Astrocyte (in vitro differentiated cells and primary cell): ENCODE measurements at regions not wholly inside any gene's neighbourhood (a gene's known extent, or its start where the extent isn't known, plus 50 kb on each side); places are given as distances from the start of the nearest gene placed in this dataset.

ENCODE experiments used
- DNase-seq: peaks from one replicate; pipeline ENCODE4 v3.0.0-alpha.2; 2010; ENCODE audit warnings: low read depth
- FAIRE-seq: peaks from 2 replicates; lab custom pipeline; 2011; peaks lifted over from hg19 to GRCh38; lab: Jason Lieb, UNC
- H2AFZ ChIP-seq: 2 replicates; pipeline ENCODE4 v1.6.0; 2012; ENCODE audit warnings: low read depth, low read length, inconsistent platforms
- H3K27ac ChIP-seq: 2 replicates; pipeline ENCODE4 v1.5.1; 2011; ENCODE audit warnings: low read depth, low read length, inconsistent platforms
- H3K27me3 ChIP-seq: 2 replicates; pipeline ENCODE4 v1.6.0; 2011; ENCODE audit warnings: low read length, inconsistent platforms; ENCODE audit not compliant: insufficient read depth
- H3K36me3 ChIP-seq: 2 replicates; pipeline ENCODE4 v1.5.1; 2011; ENCODE audit warnings: low read length, inconsistent platforms; ENCODE audit not compliant: insufficient read depth
- H3K4me1 ChIP-seq: 2 replicates; pipeline ENCODE4 v1.5.1; 2011; ENCODE audit warnings: low read length, inconsistent platforms; ENCODE audit not compliant: insufficient read depth
- H3K4me2 ChIP-seq: 2 replicates; pipeline ENCODE4 v1.6.0; 2012; ENCODE audit warnings: low read length, inconsistent platforms
- H3K4me3 ChIP-seq: 2 replicates; pipeline ENCODE4 v1.5.1; 2011; ENCODE audit warnings: low read depth, mild to moderate bottlenecking, low read length, inconsistent platforms; ENCODE audit not compliant: insufficient read depth
- H3K79me2 ChIP-seq: 2 replicates; pipeline ENCODE4 v1.6.0; 2012; ENCODE audit warnings: mild to moderate bottlenecking, low read length, inconsistent platforms; ENCODE audit not compliant: insufficient read depth
- H3K9ac ChIP-seq: 2 replicates; pipeline ENCODE4 v1.6.0; 2012; ENCODE audit warnings: mild to moderate bottlenecking, low read length, inconsistent platforms
- H3K9me3 ChIP-seq: 2 replicates; pipeline ENCODE4 v1.5.1; 2012; ENCODE audit warnings: low read depth, mild to moderate bottlenecking, low read length, inconsistent platforms; ENCODE audit not compliant: insufficient read depth
- H4K20me1 ChIP-seq: 2 replicates; pipeline ENCODE4 v1.6.0; 2012; ENCODE audit warnings: low read length, inconsistent platforms; ENCODE audit not compliant: insufficient read depth
- H3K27ac Mint-ChIP-seq: one replicate; pipeline ENCODE4 v1.8.0; 2021; ENCODE audit warnings: mild to moderate bottlenecking, mixed read lengths; ENCODE audit not compliant: unreplicated experiment
- H3K27me3 Mint-ChIP-seq: one replicate; pipeline ENCODE4 v1.8.0; 2021; ENCODE audit warnings: low read depth, mixed read lengths; ENCODE audit not compliant: unreplicated experiment
- H3K36me3 Mint-ChIP-seq: one replicate; pipeline ENCODE4 v1.8.0; 2021; ENCODE audit warnings: low read depth, mixed read lengths; ENCODE audit not compliant: unreplicated experiment
- H3K4me1 Mint-ChIP-seq: one replicate; pipeline ENCODE4 v1.8.0; 2021; ENCODE audit warnings: low read depth, mixed read lengths; ENCODE audit not compliant: unreplicated experiment
- H3K4me3 Mint-ChIP-seq: one replicate; pipeline ENCODE4 v1.8.0; 2021; ENCODE audit warnings: mild to moderate bottlenecking, moderate library complexity, mixed read lengths; ENCODE audit not compliant: unreplicated experiment
- H3K9me3 Mint-ChIP-seq: one replicate; pipeline ENCODE4 v1.8.0; 2021; ENCODE audit warnings: mild to moderate bottlenecking, mixed read lengths; ENCODE audit not compliant: unreplicated experiment
- CTCF ChIP-seq: IDR thresholded peaks from 2 replicates; pipeline ENCODE4 v1.5.1; 2011; ENCODE audit warnings: low read depth, mild to moderate bottlenecking, inconsistent platforms, low read length, moderate library complexity; ENCODE audit not compliant: insufficient read depth
- EZH2 ChIP-seq: IDR thresholded peaks from 2 replicates; pipeline ENCODE4 v1.6.1; 2012; ENCODE audit warnings: mild to moderate bottlenecking, low read length, inconsistent platforms; ENCODE audit not compliant: insufficient read depth

- no peaks in the 10 kb centered on the region for H3K4me1 ChIP-seq
- H3K36me3 Mint-ChIP-seq, result no peaks in the 10 kb centered on the region
- no peak overlapping the region for H3K4me3 ChIP-seq
- no peak for DNase-seq
- H3K9me3 ChIP-seq, result no peaks in the 10 kb centered on the region
- H3K4me3 Mint-ChIP-seq, result no peak overlapping the region
- TF ChIP-seq EZH2 (no peak), CTCF (no peak)
- no peak overlapping the region for H3K27ac Mint-ChIP-seq
- no peaks in the 10 kb centered on the region for H3K27me3 Mint-ChIP-seq
- no peak overlapping the region for H3K4me2 ChIP-seq
- no peaks in the 10 kb centered on the region for H3K27me3 ChIP-seq
- no peak for FAIRE-seq
- no peaks in the 10 kb centered on the region for H3K36me3 ChIP-seq
- no peaks in the 10 kb centered on the region for H4K20me1 ChIP-seq
- H3K79me2 ChIP-seq, result no peaks in the 10 kb centered on the region
- no peak overlapping the region for H3K27ac ChIP-seq
- no peak overlapping the region for H2AFZ ChIP-seq
- no peaks in the 10 kb centered on the region for H3K4me1 Mint-ChIP-seq
- no peak overlapping the region for H3K9ac ChIP-seq
- H3K9me3 Mint-ChIP-seq, result no peaks in the 10 kb centered on the region
Observed at GRCh38 chr1:195113471-195113870, 1494.8 kb downstream of the KCNT2 start.

DNA sequence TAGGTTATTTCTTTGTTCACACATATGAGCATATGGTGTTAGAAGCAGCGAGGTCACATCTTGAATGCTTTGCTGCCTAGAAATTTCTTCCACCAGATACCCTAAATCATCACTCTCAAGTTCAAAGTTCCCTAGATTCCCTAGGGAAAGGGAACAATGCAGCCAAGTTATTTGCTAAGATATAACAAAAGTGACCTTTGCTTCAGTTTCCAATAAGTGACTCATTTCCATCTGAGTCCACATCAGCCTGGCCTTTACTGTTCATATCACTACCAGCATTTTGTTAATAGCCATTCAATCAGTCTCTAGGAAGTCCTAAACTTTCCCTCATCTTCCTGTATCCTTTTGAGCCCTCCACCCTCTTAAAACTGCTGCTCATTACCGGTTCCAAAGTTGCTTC, 1502.5 kb downstream of the KCNT2 start:
- no peaks in the 10 kb centered on the region for H3K4me1 Mint-ChIP-seq
- no peak overlapping the region for H3K4me3 ChIP-seq
- H3K27ac ChIP-seq, result no peak overlapping the region
- H2AFZ ChIP-seq, result no peak overlapping the region
- H3K27me3 Mint-ChIP-seq, result no peaks in the 10 kb centered on the region
- no peaks in the 10 kb centered on the region for H3K36me3 Mint-ChIP-seq
- no peak overlapping the region for H3K4me3 Mint-ChIP-seq
- no peak for TF ChIP-seq CTCF
- TF ChIP-seq EZH2, result no peak
- no peaks in the 10 kb centered on the region for H4K20me1 ChIP-seq
- no peaks in the 10 kb centered on the region for H3K36me3 ChIP-seq
- no peak overlapping the region for H3K9ac ChIP-seq
- H3K9me3 ChIP-seq, result no peaks in the 10 kb centered on the region
- no peaks in the 10 kb centered on the region for H3K4me1 ChIP-seq
- no peaks in the 10 kb centered on the region for H3K27me3 ChIP-seq
- no peak overlapping the region for H3K4me2 ChIP-seq
- no peak overlapping the region for H3K27ac Mint-ChIP-seq
- DNase-seq (no peak), FAIRE-seq (no peak)
- no peaks in the 10 kb centered on the region for H3K79me2 ChIP-seq
- H3K9me3 Mint-ChIP-seq, result peaks cover 5% of the 10 kb centered on the region

DNA sequence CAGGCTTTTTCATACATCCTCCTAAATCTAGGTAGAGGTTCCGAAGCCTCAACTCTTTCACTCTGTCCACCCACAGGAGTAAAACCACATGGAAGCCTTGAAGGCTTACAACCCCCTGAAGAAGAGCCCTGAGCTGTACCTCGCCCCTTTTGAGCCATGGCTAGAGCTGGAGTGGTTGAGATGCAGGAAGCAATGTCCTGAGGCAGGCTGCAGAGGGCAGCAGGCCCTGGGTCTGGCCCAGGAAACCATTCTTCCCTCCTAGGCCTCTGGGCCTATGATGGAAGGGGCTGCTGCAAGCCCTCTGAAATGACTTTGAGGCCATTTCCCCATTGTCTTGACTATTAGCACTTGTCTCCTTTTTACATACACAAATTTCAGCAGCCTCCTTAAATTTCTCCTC, 1503.0 kb downstream of the KCNT2 start:
- Mint-ChIP-seq H3K27me3 (no peaks in the 10 kb centered on the region), H3K27ac (no peak overlapping the region), H3K36me3 (no peaks in the 10 kb centered on the region), H3K4me3 (no peak overlapping the region), H3K4me1 (no peaks in the 10 kb centered on the region), H3K9me3 (peaks cover 5% of the 10 kb centered on the region)
- FAIRE-seq (no peak), DNase-seq (no peak)
- Histone ChIP-seq H4K20me1 (no peaks in the 10 kb centered on the region), H3K27ac (no peak overlapping the region), H3K27me3 (no peaks in the 10 kb centered on the region), H3K79me2 (no peaks in the 10 kb centered on the region), H3K4me2 (no peak overlapping the region), H3K36me3 (no peaks in the 10 kb centered on the region), H3K9ac (no peak overlapping the region), H2AFZ (no peak overlapping the region), H3K4me3 (no peak overlapping the region), H3K9me3 (no peaks in the 10 kb centered on the region), H3K4me1 (no peaks in the 10 kb centered on the region)
- TF ChIP-seq EZH2, result no peak
- TF ChIP-seq CTCF, result no peak
